SU-DHL-6 (cell line): ENCODE measurements at regions not wholly inside any gene's neighbourhood (a gene's known extent, or its start where the extent isn't known, plus 50 kb on each side); places are given as distances from the start of the nearest gene placed in this dataset.

Source experiments
- H2AFZ ChIP-seq: fragments of 200-600 bp; sonication (generic); 2 replicates; pipeline ENCODE4 v1.6.1; 2014; ENCODE audit warnings: low read depth, mild to moderate bottlenecking, moderate library complexity, mixed read lengths, antibody characterized with exemption, low read length; ENCODE audit not compliant: severe bottlenecking
- H3F3A ChIP-seq: fragments of 200-600 bp; shearing (Covaris generic); 2 replicates; pipeline ENCODE4 v1.6.0; 2016; ENCODE audit warnings: antibody characterized with exemption, mild to moderate bottlenecking; ENCODE audit not compliant: insufficient read depth
- H3K27ac ChIP-seq: fragments of 200-600 bp; sonication (generic); 2 replicates; pipeline ENCODE4 v1.5.1; 2016; ENCODE audit warnings: low read depth, mild to moderate bottlenecking, low read length, moderate library complexity, mixed read lengths
- H3K27me3 ChIP-seq: fragments of 200-600 bp; sonication (generic), shearing (Covaris generic); 2 replicates; pipeline ENCODE4 v1.6.0; 2014; ENCODE audit warnings: mild to moderate bottlenecking, low read length
- H3K36me3 ChIP-seq: fragments of 200-600 bp; sonication (generic); 2 replicates; pipeline ENCODE4 v1.6.1; 2014; ENCODE audit warnings: mild to moderate bottlenecking, low read length, mixed read lengths
- H3K4me2 ChIP-seq: fragments of 300-600, 200-600 bp; shearing (Covaris generic), sonication (generic); 2 replicates; pipeline ENCODE4 v1.6.0; 2014; ENCODE audit warnings: low read length, low read depth, mild to moderate bottlenecking; ENCODE audit not compliant: poor library complexity, severe bottlenecking
- H3K4me3 ChIP-seq: fragments of 200-600 bp; sonication (generic); 2 replicates; pipeline ENCODE4 v1.5.1; 2014; ENCODE audit warnings: antibody characterized with exemption, low read length, mild to moderate bottlenecking, mixed read lengths; ENCODE audit not compliant: insufficient read depth, poor library complexity, severe bottlenecking
- H3K79me2 ChIP-seq: fragments of 200-600 bp; sonication (generic); 2 replicates; pipeline ENCODE4 v1.6.1; 2014; ENCODE audit warnings: mild to moderate bottlenecking, low read length, moderate library complexity; ENCODE audit not compliant: insufficient read depth
- H3K9ac ChIP-seq: fragments of 200-600 bp; sonication (generic); 2 replicates; pipeline ENCODE4 v1.7.0; 2014; ENCODE audit warnings: mild to moderate bottlenecking, low read length
- H3K9me2 ChIP-seq: fragments of 200-600 bp; sonication (generic); replicated peaks from 2 replicates; pipeline ENCODE4 v1.6.1; 2014; ENCODE audit warnings: low read length; ENCODE audit not compliant: insufficient read depth
- H3K9me3 ChIP-seq: fragments of 200-600 bp; sonication (generic); 2 replicates; pipeline ENCODE4 v1.6.1; 2014; ENCODE audit warnings: low read length, mixed read lengths; ENCODE audit not compliant: insufficient read depth
- H4K20me1 ChIP-seq: fragments of 200-600 bp; sonication (generic); 2 replicates; pipeline ENCODE4 v1.6.1; 2014; ENCODE audit warnings: low read depth, mild to moderate bottlenecking, antibody characterized with exemption, low read length, moderate library complexity, mixed read lengths
- CTCF ChIP-seq: fragments of 200-600 bp; sonication (generic); IDR thresholded peaks from one replicate; pipeline ENCODE4 v1.5.1; 2017; ENCODE audit warnings: antibody characterized with exemption, mild to moderate bottlenecking, low read length, moderate library complexity; ENCODE audit not compliant: insufficient read depth, poor library complexity, severe bottlenecking
- EZH2phosphoT487 ChIP-seq: fragments of 200-600 bp; sonication (generic), shearing (Covaris generic); conservative IDR thresholded peaks from 2 replicates; pipeline ENCODE4 v1.6.1; 2018; ENCODE audit warnings: mild to moderate bottlenecking, antibody characterized with exemption, low read length, moderate library complexity, mixed read lengths

- H3K9me2 ChIP-seq = no peaks in the 10 kb centered on the region
- no peak overlapping the region for H2AFZ ChIP-seq
- no peak overlapping the region for H3K4me2 ChIP-seq
- no peaks in the 10 kb centered on the region for H4K20me1 ChIP-seq
- H3K4me3 ChIP-seq = no peak overlapping the region
- H3F3A ChIP-seq = no peaks in the 10 kb centered on the region
- 0 out of 2 replicates have a peak, but pooled peaks cover 4% of the 10 kb centered on the region for H3K9me3 ChIP-seq
- no peaks in the 10 kb centered on the region for H3K27me3 ChIP-seq
- H3K79me2 ChIP-seq = no peaks in the 10 kb centered on the region
- no peak overlapping the region for H3K9ac ChIP-seq
- TF ChIP-seq CTCF = no peak
- no peak for TF ChIP-seq EZH2phosphoT487
- no peak overlapping the region for H3K27ac ChIP-seq
- no peaks in the 10 kb centered on the region for H3K36me3 ChIP-seq
Observed at GRCh38 chr20:48364688-48365421, 462.9 kb downstream of the PREX1 start.

DNA sequence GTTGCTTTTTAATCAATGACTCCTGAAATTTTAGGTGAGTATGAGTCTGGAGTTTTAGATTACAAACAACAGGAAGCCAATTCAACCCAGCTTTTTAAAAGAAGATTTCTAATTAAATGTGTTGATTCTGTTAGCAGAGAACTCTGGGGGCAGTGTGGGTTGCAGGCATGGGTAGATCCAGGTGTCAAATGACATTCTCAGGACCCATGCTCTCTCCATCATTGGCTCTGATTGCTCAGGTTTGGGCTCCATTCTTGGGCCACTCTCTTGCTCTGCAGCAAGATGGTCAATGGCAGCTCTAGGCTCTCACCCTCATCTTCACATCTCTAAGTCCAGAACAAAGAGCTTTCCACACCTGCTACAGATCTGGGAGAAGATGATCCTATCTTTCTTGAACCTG is 463.7 kb downstream of the PREX1 start:
- Histone ChIP-seq H3K9me3 (0 out of 2 replicates have a peak, but pooled peaks cover 4% of the 10 kb centered on the region), H2AFZ (no peak overlapping the region), H3K9me2 (no peaks in the 10 kb centered on the region), H3K4me2 (no peak overlapping the region), H3K79me2 (no peaks in the 10 kb centered on the region), H3K27ac (no peak overlapping the region), H4K20me1 (no peaks in the 10 kb centered on the region), H3F3A (no peaks in the 10 kb centered on the region), H3K36me3 (no peaks in the 10 kb centered on the region), H3K27me3 (no peaks in the 10 kb centered on the region), H3K4me3 (no peak overlapping the region), H3K9ac (no peak overlapping the region)
- TF ChIP-seq EZH2phosphoT487 = no peak
- TF ChIP-seq CTCF = no peak

DNA sequence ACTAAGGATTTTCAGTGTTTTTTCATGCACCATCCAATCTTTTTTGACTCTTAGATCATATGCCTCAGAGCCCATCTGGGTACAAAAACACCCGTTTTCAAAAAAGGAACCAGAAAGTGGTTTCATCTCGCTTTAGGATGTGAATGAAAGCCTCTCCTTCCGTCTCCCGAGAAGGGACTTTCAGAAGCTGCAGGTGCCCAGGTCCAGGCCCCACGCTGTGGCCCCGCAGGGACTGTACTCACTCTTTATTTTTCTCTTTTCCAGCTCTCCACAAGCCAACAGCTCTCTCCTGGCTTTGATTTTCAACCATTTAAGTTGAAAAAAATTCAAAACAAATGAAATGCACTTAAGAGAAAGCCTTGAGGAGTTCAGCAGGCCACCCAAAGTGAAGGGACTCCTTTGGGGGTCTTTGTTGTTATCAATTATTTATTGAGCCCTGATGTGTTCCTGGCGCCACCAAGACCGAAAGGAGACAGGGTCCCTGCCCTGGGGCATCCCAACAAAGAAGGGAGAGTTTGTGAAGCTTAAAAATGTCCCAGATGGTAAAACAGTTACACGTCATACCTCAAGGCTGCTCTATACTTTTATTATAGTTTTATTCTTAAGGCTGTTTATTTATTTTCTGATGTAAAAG is 467.3 kb downstream of the PREX1 start:
- no peaks in the 10 kb centered on the region for H3F3A ChIP-seq

More for the DNA sequence above, 467.3 kb downstream of the PREX1 start:
- Histone ChIP-seq H3K9ac (no peak overlapping the region), H3K27ac (no peak overlapping the region), H3K9me3 (no peaks in the 10 kb centered on the region), H3K4me3 (no peak overlapping the region), H4K20me1 (no peaks in the 10 kb centered on the region), H3K36me3 (no peaks in the 10 kb centered on the region), H2AFZ (no peak overlapping the region), H3K79me2 (no peaks in the 10 kb centered on the region), H3K4me2 (no peak overlapping the region), H3K9me2 (no peaks in the 10 kb centered on the region), H3K27me3 (no peaks in the 10 kb centered on the region)
- TF ChIP-seq CTCF = no peak
- TF ChIP-seq EZH2phosphoT487 = no peak
